SK-N-SH treated with all-trans-retinoic acid at 6 μM for 48 hours (cell line): ENCODE measurements at regions not wholly inside any gene's neighbourhood (a gene's known extent, or its start where the extent isn't known, plus 50 kb on each side); places are given as distances from the start of the nearest gene placed in this dataset.

ENCODE experiments used
- ATAC-seq: fragments of 200-7000 bp; cut with Tn5 transposase; 3 replicates; pipeline ENCODE4 v1.9.1; 2020; ENCODE audit warnings: mild to moderate bottlenecking, moderate library complexity
- ARNTL ChIP-seq: fragments of 450-650 bp; formaldehyde crosslinking; IDR thresholded peaks from 2 replicates; pipeline ENCODE4 v1.5.0; 2020; ENCODE audit warnings: low read depth, mild to moderate bottlenecking, moderate library complexity, borderline replicate concordance
- BACH2 ChIP-seq: fragments of 250-450 bp; sonication (Bioruptor Pico); IDR thresholded peaks from 2 replicates; pipeline ENCODE4 v1.9.0; 2021; ENCODE audit warnings: mild to moderate bottlenecking, borderline replicate concordance
- CSDC2 ChIP-seq: fragments of 250-450 bp; sonication (Bioruptor Pico); IDR thresholded peaks from 2 replicates; pipeline ENCODE4 v1.5.0; 2020; ENCODE audit warnings: mild to moderate bottlenecking, moderate library complexity
- ESRRG ChIP-seq: fragments of 250-450 bp; sonication (Bioruptor Pico); IDR thresholded peaks from 2 replicates; pipeline ENCODE4 v1.6.1; 2021; ENCODE audit warnings: mild to moderate bottlenecking
- GLIS3 ChIP-seq: fragments of 250-450 bp; sonication (Bioruptor Pico); IDR thresholded peaks from 2 replicates; pipeline ENCODE4 v1.5.0; 2020; ENCODE audit warnings: mild to moderate bottlenecking, moderate library complexity
- ISL1 ChIP-seq: fragments of 250-450 bp; sonication (Bioruptor Pico); IDR thresholded peaks from 2 replicates; pipeline ENCODE4 v2.1.2; 2022; ENCODE audit warnings: mild to moderate bottlenecking, moderate library complexity
- PPARA ChIP-seq: fragments of 250-450 bp; sonication (Bioruptor Pico); IDR thresholded peaks from 2 replicates; pipeline ENCODE4 v1.5.0; 2020; ENCODE audit warnings: mild to moderate bottlenecking, borderline replicate concordance
- RARB ChIP-seq: fragments of 250-450 bp; sonication (Bioruptor Pico); IDR thresholded peaks from 2 replicates; pipeline ENCODE4 v1.8.0; 2021; ENCODE audit warnings: mild to moderate bottlenecking, moderate library complexity
- SNAI2 ChIP-seq: fragments of 250-450 bp; sonication (Bioruptor Pico); IDR thresholded peaks from 2 replicates; pipeline ENCODE4 v1.5.0; 2020; ENCODE audit warnings: mild to moderate bottlenecking, moderate library complexity
- TOX ChIP-seq: fragments of 250-450 bp; sonication (Bioruptor Pico); IDR thresholded peaks from 2 replicates; pipeline ENCODE4 v1.8.0; 2021; ENCODE audit warnings: mild to moderate bottlenecking, moderate library complexity, borderline replicate concordance
- TSHZ2 ChIP-seq: fragments of 250-450 bp; sonication (Bioruptor Pico); IDR thresholded peaks from 2 replicates; pipeline ENCODE4 v1.5.0; 2020; ENCODE audit warnings: mild to moderate bottlenecking, moderate library complexity
- ZC3H10 ChIP-seq: fragments of 250-450 bp; sonication (Bioruptor Pico); IDR thresholded peaks from 2 replicates; pipeline ENCODE4 v1.5.1; 2021; ENCODE audit warnings: mild to moderate bottlenecking, moderate library complexity
- ZFP3 ChIP-seq: fragments of 250-450 bp; sonication (Bioruptor Pico); IDR thresholded peaks from 2 replicates; pipeline ENCODE4 v1.5.0; 2020; ENCODE audit warnings: mild to moderate bottlenecking, moderate library complexity
- ZNF70 ChIP-seq: fragments of 450-650 bp; formaldehyde crosslinking; IDR thresholded peaks from 2 replicates; pipeline ENCODE4 v1.5.0; 2020; ENCODE audit warnings: mild to moderate bottlenecking, moderate library complexity
- TF ChIP-seq, protein P1 (sequence below): fragments of 250-450 bp; sonication (Bioruptor Pico); IDR thresholded peaks from 2 replicates; pipeline ENCODE4 v1.8.0; 2020; ENCODE audit warnings: mild to moderate bottlenecking, moderate library complexity, borderline replicate concordance
- TF ChIP-seq, protein P2 (sequence below): fragments of 250-450 bp; sonication (Bioruptor Pico); IDR thresholded peaks from 2 replicates; pipeline ENCODE4 v1.5.1; 2021; ENCODE audit warnings: mild to moderate bottlenecking, moderate library complexity
- TF ChIP-seq, protein P3 (sequence below): fragments of 250-450 bp; sonication (Bioruptor Pico); IDR thresholded peaks from 2 replicates; pipeline ENCODE4 v1.8.0; 2021; ENCODE audit warnings: low read depth, mild to moderate bottlenecking, moderate library complexity, borderline replicate concordance

GRCh38 chr14:101635749-101636560 lies 74.7 kb downstream of the DIO3 start (continued):
- TF ChIP-seq TSHZ2 (CRISPR knock-in tag), result no peak
- TF ChIP-seq GLIS3 (CRISPR knock-in tag), result no peak
- no peak for TF ChIP-seq ARNTL
- TF ChIP-seq ZFP3 (CRISPR knock-in tag), result no peak
- no peak for TF ChIP-seq PPARA (CRISPR knock-in tag)
- no peak for TF ChIP-seq ESRRG
- TF ChIP-seq, protein P1, sequence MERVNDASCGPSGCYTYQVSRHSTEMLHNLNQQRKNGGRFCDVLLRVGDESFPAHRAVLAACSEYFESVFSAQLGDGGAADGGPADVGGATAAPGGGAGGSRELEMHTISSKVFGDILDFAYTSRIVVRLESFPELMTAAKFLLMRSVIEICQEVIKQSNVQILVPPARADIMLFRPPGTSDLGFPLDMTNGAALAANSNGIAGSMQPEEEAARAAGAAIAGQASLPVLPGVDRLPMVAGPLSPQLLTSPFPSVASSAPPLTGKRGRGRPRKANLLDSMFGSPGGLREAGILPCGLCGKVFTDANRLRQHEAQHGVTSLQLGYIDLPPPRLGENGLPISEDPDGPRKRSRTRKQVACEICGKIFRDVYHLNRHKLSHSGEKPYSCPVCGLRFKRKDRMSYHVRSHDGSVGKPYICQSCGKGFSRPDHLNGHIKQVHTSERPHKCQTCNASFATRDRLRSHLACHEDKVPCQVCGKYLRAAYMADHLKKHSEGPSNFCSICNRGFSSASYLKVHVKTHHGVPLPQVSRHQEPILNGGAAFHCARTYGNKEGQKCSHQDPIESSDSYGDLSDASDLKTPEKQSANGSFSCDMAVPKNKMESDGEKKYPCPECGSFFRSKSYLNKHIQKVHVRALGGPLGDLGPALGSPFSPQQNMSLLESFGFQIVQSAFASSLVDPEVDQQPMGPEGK (CRISPR knock-in tag), result no peak
- no peak for TF ChIP-seq TOX (CRISPR knock-in tag)
- TF ChIP-seq, all 23 proteins: peak for 0

DNA sequence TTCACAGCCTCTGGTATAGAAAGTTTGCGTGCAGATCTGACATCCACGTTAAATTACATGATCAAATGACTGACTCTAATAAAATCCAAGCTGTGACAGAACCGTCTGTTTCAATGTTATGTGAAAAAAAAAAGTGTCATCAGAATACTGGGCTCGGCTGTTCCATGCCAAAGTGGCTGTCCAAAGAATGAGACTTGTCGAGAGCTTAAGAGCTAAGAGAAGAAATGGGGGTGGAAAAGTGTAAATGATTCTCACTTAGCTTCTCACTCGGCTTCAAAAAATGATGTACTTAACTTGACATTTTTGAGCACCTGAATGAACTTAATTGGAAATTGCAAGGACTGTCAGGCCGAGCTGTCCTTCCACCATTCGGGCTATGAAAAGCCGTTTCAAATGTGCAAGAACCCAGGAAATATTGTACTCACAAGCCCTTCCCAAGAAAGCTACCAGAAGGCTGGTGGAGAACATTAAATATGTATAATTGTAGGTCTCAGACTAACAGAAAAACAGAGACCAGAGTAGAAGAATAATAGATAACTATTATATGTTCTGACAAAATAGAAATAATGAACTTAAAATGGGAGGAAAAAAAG lies 78.0 kb downstream of the DIO3 start:
- ATAC-seq, result no peak
- TF ChIP-seq ESRRG (no peak), TSHZ2 (CRISPR knock-in tag) (no peak), BACH2 (CRISPR knock-in tag) (no peak), RARB (CRISPR knock-in tag) (no peak), CSDC2 (no peak), ZC3H10 (CRISPR knock-in tag) (no peak), SNAI2 (no peak), ZNF70 (CRISPR knock-in tag) (no peak), ISL1 (CRISPR knock-in tag) (no peak)
- TF ChIP-seq, protein P2, sequence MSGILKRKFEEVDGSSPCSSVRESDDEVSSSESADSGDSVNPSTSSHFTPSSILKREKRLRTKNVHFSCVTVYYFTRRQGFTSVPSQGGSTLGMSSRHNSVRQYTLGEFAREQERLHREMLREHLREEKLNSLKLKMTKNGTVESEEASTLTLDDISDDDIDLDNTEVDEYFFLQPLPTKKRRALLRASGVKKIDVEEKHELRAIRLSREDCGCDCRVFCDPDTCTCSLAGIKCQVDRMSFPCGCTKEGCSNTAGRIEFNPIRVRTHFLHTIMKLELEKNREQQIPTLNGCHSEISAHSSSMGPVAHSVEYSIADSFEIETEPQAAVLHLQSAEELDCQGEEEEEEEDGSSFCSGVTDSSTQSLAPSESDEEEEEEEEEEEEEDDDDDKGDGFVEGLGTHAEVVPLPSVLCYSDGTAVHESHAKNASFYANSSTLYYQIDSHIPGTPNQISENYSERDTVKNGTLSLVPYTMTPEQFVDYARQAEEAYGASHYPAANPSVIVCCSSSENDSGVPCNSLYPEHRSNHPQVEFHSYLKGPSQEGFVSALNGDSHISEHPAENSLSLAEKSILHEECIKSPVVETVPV (CRISPR knock-in tag), result no peak
- TF ChIP-seq, protein P1 (CRISPR knock-in tag), result no peak
- TF ChIP-seq, protein P3, sequence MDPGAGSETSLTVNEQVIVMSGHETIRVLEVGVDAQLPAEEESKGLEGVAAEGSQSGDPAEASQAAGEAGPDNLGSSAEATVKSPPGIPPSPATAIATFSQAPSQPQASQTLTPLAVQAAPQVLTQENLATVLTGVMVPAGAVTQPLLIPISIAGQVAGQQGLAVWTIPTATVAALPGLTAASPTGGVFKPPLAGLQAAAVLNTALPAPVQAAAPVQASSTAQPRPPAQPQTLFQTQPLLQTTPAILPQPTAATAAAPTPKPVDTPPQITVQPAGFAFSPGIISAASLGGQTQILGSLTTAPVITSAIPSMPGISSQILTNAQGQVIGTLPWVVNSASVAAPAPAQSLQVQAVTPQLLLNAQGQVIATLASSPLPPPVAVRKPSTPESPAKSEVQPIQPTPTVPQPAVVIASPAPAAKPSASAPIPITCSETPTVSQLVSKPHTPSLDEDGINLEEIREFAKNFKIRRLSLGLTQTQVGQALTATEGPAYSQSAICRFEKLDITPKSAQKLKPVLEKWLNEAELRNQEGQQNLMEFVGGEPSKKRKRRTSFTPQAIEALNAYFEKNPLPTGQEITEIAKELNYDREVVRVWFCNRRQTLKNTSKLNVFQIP (CRISPR knock-in tag), result no peak
- TF ChIP-seq, all 23 proteins: peak for 0
